ENCODE measurements at regions not wholly inside any gene's neighbourhood (a gene's known extent, or its start where the extent isn't known, plus 50 kb on each side); places are given as distances from the start of the nearest gene placed in this dataset.

GRCh38 chr3:135865085-135865484 lies 100.4 kb upstream of the PPP2R3A start:
- DNase-seq (ENCODE audit: low spot score): no peak

- DNase-seq (ENCODE audit: low spot score): no peak
Observed at GRCh38 chr3:135865553-135865952, 100.0 kb upstream of the PPP2R3A start.

- no peak for DNase-seq (ENCODE audit: low spot score)
Observed at GRCh38 chr3:135867911-135868310, 97.6 kb upstream of the PPP2R3A start.

- no peak for DNase-seq (ENCODE audit: low spot score)
Observed at GRCh38 chr3:135868801-135869200, 96.7 kb upstream of the PPP2R3A start.

- no peak for DNase-seq (ENCODE audit: low spot score)
Observed at GRCh38 chr3:135869439-135870105, 96.0 kb upstream of the PPP2R3A start.

GRCh38 chr3:135871311-135871710 lies 94.2 kb upstream of the PPP2R3A start:
- no peak for DNase-seq (ENCODE audit: low spot score)

- DNase-seq (ENCODE audit: low spot score): no peak
Observed at GRCh38 chr3:135874035-135874434, 91.5 kb upstream of the PPP2R3A start.

GRCh38 chr3:135878501-135878900 lies 87.0 kb upstream of the PPP2R3A start:
- DNase-seq (ENCODE audit: low spot score): no peak

- no peak for DNase-seq (ENCODE audit: low spot score)
Observed at GRCh38 chr3:135885885-135886284, 79.6 kb upstream of the PPP2R3A start.

- DNase-seq (ENCODE audit: low spot score): no peak
Observed at GRCh38 chr3:135887220-135887619, 78.3 kb upstream of the PPP2R3A start.

GRCh38 chr3:135889443-135889842 lies 76.1 kb upstream of the PPP2R3A start:
- DNase-seq (ENCODE audit: low spot score): no peak

GRCh38 chr3:135891121-135891520 lies 74.4 kb upstream of the PPP2R3A start:
- no peak for DNase-seq (ENCODE audit: low spot score)

GRCh38 chr3:135895106-135895733 lies 70.3 kb upstream of the PPP2R3A start:
- peak; percentile 54 for DNase-seq (ENCODE audit: low spot score)

- DNase-seq (ENCODE audit: low spot score): no peak
Observed at GRCh38 chr3:135895734-135896121, 69.8 kb upstream of the PPP2R3A start.

- peak; percentile 40 for DNase-seq (ENCODE audit: low spot score)
Observed at GRCh38 chr3:135896613-135897012, 68.9 kb upstream of the PPP2R3A start.

GRCh38 chr3:135897715-135898114 lies 67.8 kb upstream of the PPP2R3A start:
- no peak for DNase-seq (ENCODE audit: low spot score)

GRCh38 chr3:135898774-135899173 lies 66.8 kb upstream of the PPP2R3A start:
- no peak for DNase-seq (ENCODE audit: low spot score)

- DNase-seq (ENCODE audit: low spot score): no peak
Observed at GRCh38 chr3:135905058-135905724, 60.3 kb upstream of the PPP2R3A start.

GRCh38 chr3:135907422-135908165 lies 57.9 kb upstream of the PPP2R3A start:
- no peak for DNase-seq (ENCODE audit: low spot score)

- DNase-seq (ENCODE audit: low spot score): no peak
Observed at GRCh38 chr3:135908225-135908624, 57.3 kb upstream of the PPP2R3A start.

GRCh38 chr3:135908737-135909136 lies 56.8 kb upstream of the PPP2R3A start:
- DNase-seq (ENCODE audit: low spot score): no peak

GRCh38 chr3:135911110-135911509 lies 54.4 kb upstream of the PPP2R3A start:
- DNase-seq (ENCODE audit: low spot score): no peak

GRCh38 chr3:135915206-135915605 lies 50.3 kb upstream of the PPP2R3A start:
- no peak for DNase-seq (ENCODE audit: low spot score)

Data from COLO829 (cell line).